ENCODE measurements at regions not wholly inside any gene's neighbourhood (a gene's known extent, or its start where the extent isn't known, plus 50 kb on each side); places are given as distances from the start of the nearest gene placed in this dataset.

- no peak for DNase-seq
- ChIA-PET POLR2A (no interaction called here), CTCF (no interaction called here)
- Histone ChIP-seq H3F3A (replicated peaks; ENCODE audit: insufficient read depth) (no peaks in the 10 kb centered on the region), H3K79me2 (ENCODE audit: insufficient read depth) (no peaks in the 10 kb centered on the region), H3K27me3 (ENCODE audit: insufficient read depth) (no peaks in the 10 kb centered on the region), H3K9me2 (no peaks in the 10 kb centered on the region), H3K4me1 (ENCODE audit: control insufficient read depth in 1 of 2, insufficient read depth in 2 of 2, low read depth in 1 of 2, low read length in 1 of 2) (no peaks in the 10 kb centered on the region), H3K9me3 (no peaks in the 10 kb centered on the region), H3K4me2 (no peak overlapping the region), H3K4me3 (ENCODE audit: low read depth in 2 of 2, low read length in 1 of 2) (no peak overlapping the region), H4K20me1 (ENCODE audit: insufficient read depth) (no peaks in the 10 kb centered on the region), H3K27ac (ENCODE audit: low read depth in 2 of 2, low read length in 1 of 2) (no peak overlapping the region), H3K9ac (no peak overlapping the region), H3K36me3 (replicated peaks in 1 of 2; ENCODE audit: control insufficient read depth in 1 of 2, insufficient read depth in 2 of 2, low read length in 1 of 2) (no peaks in the 10 kb centered on the region), H2AFZ (ENCODE audit: low read depth) (no peak overlapping the region)
- 69% methylated on average over 4 of the region's 4 CpGs for WGBS (ENCODE audit: low lambda C conversion rate)
- TF ChIP-seq ELF1 (IDR thresholded peaks at IDR 0.05) (no peak), EZH2phosphoT487 (IDR thresholded peaks at IDR 0.05; ENCODE audit: borderline replicate concordance, low read depth) (no peak), YY1 (IDR thresholded peaks at IDR 0.05; ENCODE audit: low read depth) (no peak), IRF3 (IDR thresholded peaks at IDR 0.05; ENCODE audit: low read depth, low read length) (no peak)
Measured at GRCh38 chr4:62661821-62662220, 1461.7 kb downstream of the ADGRL3 start.

GRCh38 chr4:62656006-62656405 is 1455.9 kb downstream of the ADGRL3 start:
- no peaks in the 10 kb centered on the region for H3F3A ChIP-seq (replicated peaks; ENCODE audit: insufficient read depth)
- H3K27ac ChIP-seq (ENCODE audit: low read depth in 2 of 2, low read length in 1 of 2) = no peak overlapping the region
- no peak overlapping the region for H3K4me2 ChIP-seq
- POLR2A ChIA-PET = no interaction called here
- no peaks in the 10 kb centered on the region for H3K27me3 ChIP-seq (ENCODE audit: insufficient read depth)
- 53% methylated on average over 1 of the region's 1 CpG for WGBS (ENCODE audit: low lambda C conversion rate)
- no peaks in the 10 kb centered on the region for H3K9me2 ChIP-seq
- H3K4me1 ChIP-seq (ENCODE audit: control insufficient read depth in 1 of 2, insufficient read depth in 2 of 2, low read depth in 1 of 2, low read length in 1 of 2) = no peaks in the 10 kb centered on the region
- H3K9me3 ChIP-seq = no peaks in the 10 kb centered on the region
- H3K79me2 ChIP-seq (ENCODE audit: insufficient read depth) = no peaks in the 10 kb centered on the region
- DNase-seq = no peak
- H4K20me1 ChIP-seq (ENCODE audit: insufficient read depth) = no peaks in the 10 kb centered on the region
- H3K36me3 ChIP-seq (replicated peaks in 1 of 2; ENCODE audit: control insufficient read depth in 1 of 2, insufficient read depth in 2 of 2, low read length in 1 of 2) = no peaks in the 10 kb centered on the region
- CTCF ChIA-PET = interaction anchor here (1.4 kb wide), 1 partner anchor 14 kb away, joined by 4 read pairs; no protein-coding TSS in a partner anchor
- H3K9ac ChIP-seq = no peak overlapping the region
- TF ChIP-seq REST (IDR thresholded peaks at IDR 0.05; ENCODE audit: low read depth, low read length) = no peak
- TF ChIP-seq JUND (IDR thresholded peaks at IDR 0.05) = no peak
- TF ChIP-seq NRF1 (IDR thresholded peaks at IDR 0.05; ENCODE audit: low read depth, low read length) = no peak
- TF ChIP-seq CTCF (IDR thresholded peaks at IDR 0.05) = no peak
- TF ChIP-seq FOSL2 (IDR thresholded peaks at IDR 0.05; ENCODE audit: borderline replicate concordance, low read depth) = no peak
- no peak for TF ChIP-seq TAF1 (IDR thresholded peaks at IDR 0.05; ENCODE audit: borderline replicate concordance, low read depth, low read length)
- no peak for TF ChIP-seq NFIC (IDR thresholded peaks at IDR 0.05; ENCODE audit: borderline replicate concordance)
- no peak for TF ChIP-seq POLR2AphosphoS5 (IDR thresholded peaks at IDR 0.05; ENCODE audit: low read depth, low read length)
- no peak for TF ChIP-seq MXI1 (IDR thresholded peaks at IDR 0.05; ENCODE audit: low read depth, low read length)
- TF ChIP-seq RFX5 (IDR thresholded peaks at IDR 0.05; ENCODE audit: low read length) = no peak
- TF ChIP-seq GABPA (IDR thresholded peaks at IDR 0.05; ENCODE audit: low read depth) = no peak
- TF ChIP-seq PBX3 (IDR thresholded peaks at IDR 0.05) = no peak
- no peak for TF ChIP-seq SIN3A (IDR thresholded peaks at IDR 0.05; ENCODE audit: borderline replicate concordance, low read depth, low read length)
- no peak for TF ChIP-seq CHD2 (IDR thresholded peaks at IDR 0.05; ENCODE audit: low read length, partially characterized antibody)
- TF ChIP-seq IRF3 (IDR thresholded peaks at IDR 0.05; ENCODE audit: low read depth, low read length) = no peak
- TF ChIP-seq TEAD4 (IDR thresholded peaks at IDR 0.05; ENCODE audit: borderline replicate concordance, insufficient read depth) = no peak
- TF ChIP-seq SMC3 (IDR thresholded peaks at IDR 0.05; ENCODE audit: low read depth, low read length) = no peak
- TF ChIP-seq RCOR1 (IDR thresholded peaks at IDR 0.05; ENCODE audit: low read length) = no peak
- H2AFZ ChIP-seq (ENCODE audit: low read depth) = no peak overlapping the region
- H3K4me3 ChIP-seq (ENCODE audit: low read depth in 2 of 2, low read length in 1 of 2) = no peak overlapping the region
